Peyer's patch (tissue), 4 donors: ENCODE measurements at regions not wholly inside any gene's neighbourhood (a gene's known extent, or its start where the extent isn't known, plus 50 kb on each side); places are given as distances from the start of the nearest gene placed in this dataset.

Experiments
- DNase-seq, 3 donors: peaks; one replicate each; pipeline ENCODE4 v3.0.0-alpha.2; 2017 to 2019
- H3K27ac ChIP-seq, 4 donors: fragments of 200-600 bp; sonication (generic); one replicate each; pipeline ENCODE4 v1.5.1; 2016 to 2019
- H3K27me3 ChIP-seq, 2 donors: fragments of 200-600 bp; sonication (generic); one replicate each; pipeline ENCODE4 v1.5.1; 2019
- H3K36me3 ChIP-seq, 3 donors: fragments of 200-600 bp; sonication (generic); one replicate each; pipeline ENCODE4 v1.5.1; 2016 to 2019
- H3K4me1 ChIP-seq, 4 donors: fragments of 200-600 bp; sonication (generic); one replicate each; pipeline ENCODE4 v1.5.1; 2016 to 2019
- H3K4me3 ChIP-seq, 4 donors: fragments of 200-600 bp; sonication (generic); 1 replicate in 3 of 4; 2 replicates in 1 of 4; pipeline ENCODE4 v1.5.1; 2016 to 2019; ENCODE audit warnings: mild to moderate bottlenecking in 1 of 4
- H3K9me3 ChIP-seq, 4 donors: fragments of 200-600 bp; sonication (generic); one replicate each; pipeline ENCODE4 v1.5.1; 2016 to 2019; ENCODE audit warnings: mild to moderate bottlenecking in 1 of 4
- CTCF ChIP-seq, 6 experiments: fragments of 450-650 bp in 4 of 6; fragments of 200-600 bp in 2 of 6; sonication (generic) in 1 of 6; IDR thresholded peaks; one replicate each; pipeline ENCODE4 v1.5.1; 2017 to 2019; ENCODE audit warnings: antibody characterized with exemption in 6 of 6, mild to moderate bottlenecking in 3 of 6, moderate library complexity in 1 of 6
- POLR2A ChIP-seq, 2 donors: fragments of 450-650 bp; IDR thresholded peaks; one replicate each; pipeline ENCODE4 v1.5.1; 2017; ENCODE audit warnings: antibody characterized with exemption in 2 of 2, mild to moderate bottlenecking in 2 of 2, moderate library complexity in 2 of 2

GRCh38 chr11:36931139-36931538, 333.1 kb upstream of the RAG2 start:
- TF ChIP-seq POLR2A (IDR thresholded peaks at IDR 0.05) (no peak), CTCF (IDR thresholded peaks at IDR 0.05) (no peak)
- H3K4me3 ChIP-seq, result no peak overlapping the region
- H3K4me1 ChIP-seq, result no peaks in the 10 kb centered on the region
- H3K27me3 ChIP-seq, result no peaks in the 10 kb centered on the region
- H3K36me3 ChIP-seq, result no peaks in the 10 kb centered on the region
- no peak for DNase-seq
- no peaks in the 10 kb centered on the region for H3K9me3 ChIP-seq
- H3K27ac ChIP-seq, result no peak overlapping the region

- no peak overlapping the region for H3K27ac ChIP-seq
- H3K4me1 ChIP-seq, result no peaks in the 10 kb centered on the region
- H3K36me3 ChIP-seq, result no peaks in the 10 kb centered on the region
- no peak overlapping the region for H3K4me3 ChIP-seq
- no peak for DNase-seq
- no peaks in the 10 kb centered on the region for H3K9me3 ChIP-seq
- H3K27me3 ChIP-seq, result no peaks in the 10 kb centered on the region
- no peak for TF ChIP-seq POLR2A (IDR thresholded peaks at IDR 0.05)
- TF ChIP-seq CTCF (IDR thresholded peaks at IDR 0.05), result no peak
Measured at GRCh38 chr11:36930256-36930655, 332.2 kb upstream of the RAG2 start.

- Histone ChIP-seq H3K4me3 (no peak overlapping the region), H3K27ac (no peak overlapping the region), H3K27me3 (no peaks in the 10 kb centered on the region), H3K4me1 (no peaks in the 10 kb centered on the region), H3K9me3 (no peaks in the 10 kb centered on the region), H3K36me3 (no peaks in the 10 kb centered on the region)
- TF ChIP-seq CTCF (IDR thresholded peaks at IDR 0.05), result no peak
- TF ChIP-seq POLR2A (IDR thresholded peaks at IDR 0.05), result no peak
- no peak for DNase-seq
Measured at GRCh38 chr11:36929401-36929800, 331.4 kb upstream of the RAG2 start.

GRCh38 chr11:36928621-36929020, 330.6 kb upstream of the RAG2 start:
- H3K27ac ChIP-seq, result no peak overlapping the region
- no peak overlapping the region for H3K4me3 ChIP-seq
- H3K4me1 ChIP-seq, result no peaks in the 10 kb centered on the region
- no peak for DNase-seq
- TF ChIP-seq CTCF (IDR thresholded peaks at IDR 0.05), result no peak
- TF ChIP-seq POLR2A (IDR thresholded peaks at IDR 0.05), result no peak
- no peaks in the 10 kb centered on the region for H3K36me3 ChIP-seq
- H3K9me3 ChIP-seq, result no peaks in the 10 kb centered on the region
- H3K27me3 ChIP-seq, result no peaks in the 10 kb centered on the region

GRCh38 chr11:36899800-36900199, 301.8 kb upstream of the RAG2 start:
- Histone ChIP-seq H3K4me3 (no peak overlapping the region), H3K4me1 (no peaks in the 10 kb centered on the region), H3K9me3 (no peaks in the 10 kb centered on the region), H3K27ac (no peak overlapping the region), H3K36me3 (no peaks in the 10 kb centered on the region), H3K27me3 (no peaks in the 10 kb centered on the region)
- DNase-seq, result no peak
- TF ChIP-seq POLR2A (IDR thresholded peaks at IDR 0.05) (no peak), CTCF (IDR thresholded peaks at IDR 0.05) (no peak)

GRCh38 chr11:36890841-36891240, 292.8 kb upstream of the RAG2 start:
- Histone ChIP-seq H3K27me3 (no peaks in the 10 kb centered on the region), H3K36me3 (no peaks in the 10 kb centered on the region), H3K4me1 (no peaks in the 10 kb centered on the region), H3K9me3 (no peaks in the 10 kb centered on the region), H3K27ac (no peak overlapping the region), H3K4me3 (no peak overlapping the region)
- TF ChIP-seq CTCF (IDR thresholded peaks at IDR 0.05) (no peak), POLR2A (IDR thresholded peaks at IDR 0.05) (no peak)
- no peak for DNase-seq
